SK-N-MC (cell line): ENCODE measurements at regions not wholly inside any gene's neighbourhood (a gene's known extent, or its start where the extent isn't known, plus 50 kb on each side); places are given as distances from the start of the nearest gene placed in this dataset.

Experiments
- EZH2 ChIP-seq: fragments of 200-600 bp; sonication (generic); IDR thresholded peaks from one replicate; pipeline ENCODE4 v1.6.1; 2017; ENCODE audit warnings: antibody characterized with exemption
- FOXP2 ChIP-seq: optimal IDR thresholded peaks from 2 replicates; pipeline ENCODE3; 2011; ENCODE audit warnings: mild to moderate bottlenecking, moderate library complexity; ENCODE audit not compliant: insufficient read depth; ENCODE audit errors: extremely low read length, control extremely low read depth
- POLR2AphosphoS5 ChIP-seq: IDR thresholded peaks from 2 replicates; pipeline ENCODE4 v1.6.1; 2012; ENCODE audit warnings: mild to moderate bottlenecking, low read depth, low read length, borderline replicate concordance

DNA sequence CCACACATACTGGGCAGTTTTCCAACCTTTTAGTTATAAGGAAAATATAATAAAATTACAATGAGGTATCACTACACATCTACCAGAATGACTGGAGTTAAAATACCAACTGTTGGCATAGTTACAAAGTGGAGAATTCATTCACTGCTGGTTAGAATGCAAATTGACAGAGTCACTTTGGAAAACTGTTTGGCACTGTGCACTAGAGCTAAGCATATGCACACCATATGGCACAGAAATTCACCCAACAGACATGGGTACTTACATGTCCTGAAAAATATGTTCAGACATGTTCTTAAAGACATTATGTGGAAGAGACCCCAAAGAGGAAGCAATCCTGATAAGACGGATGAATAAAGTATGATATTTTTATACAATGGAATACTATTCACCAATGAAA, 686.1 kb upstream of the RAB6C start:
- TF ChIP-seq POLR2AphosphoS5, result no peak
- TF ChIP-seq EZH2, result no peak
- no peak for TF ChIP-seq FOXP2
